ENCODE measurements at regions not wholly inside any gene's neighbourhood (a gene's known extent, or its start where the extent isn't known, plus 50 kb on each side); places are given as distances from the start of the nearest gene placed in this dataset.

DNA sequence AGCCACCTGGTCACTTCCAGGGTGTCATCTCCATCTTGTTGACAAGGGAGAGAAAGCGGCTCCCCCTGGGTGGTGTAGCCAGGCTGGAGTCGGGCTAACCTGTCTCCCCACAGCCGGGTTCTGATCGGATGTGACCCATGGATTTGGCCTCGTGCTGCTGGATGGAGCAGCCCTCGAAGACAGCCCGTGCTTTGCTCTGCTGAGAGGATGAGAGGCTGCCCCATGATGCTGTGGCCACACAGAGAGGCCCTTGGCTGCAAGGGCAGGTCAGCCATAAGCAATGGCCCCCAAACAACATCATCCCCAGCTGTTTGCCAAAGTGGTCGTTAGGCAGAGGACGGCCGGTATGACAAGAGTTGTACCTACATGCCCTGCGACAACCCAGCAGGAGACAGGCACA, 106.6 kb downstream of the HMX1 start (continued):
- no peak for TF ChIP-seq MAFK (IDR thresholded peaks at IDR 0.05; ENCODE audit: low read depth, low read length)
- no peak for TF ChIP-seq SP4 (IDR thresholded peaks at IDR 0.05; ENCODE audit: low read length)
- TF ChIP-seq POLR2A (IDR thresholded peaks at IDR 0.05; ENCODE audit: control extremely low read depth in 1 of 2, low read depth in 2 of 2, low read length in 2 of 2), result no peak
- TF ChIP-seq POU5F1 (IDR thresholded peaks at IDR 0.05; ENCODE audit: low read depth, low read length), result no peak
- TF ChIP-seq YY1 (IDR thresholded peaks at IDR 0.05; ENCODE audit: low read depth, low read length), result no peak
- TF ChIP-seq, protein P1, sequence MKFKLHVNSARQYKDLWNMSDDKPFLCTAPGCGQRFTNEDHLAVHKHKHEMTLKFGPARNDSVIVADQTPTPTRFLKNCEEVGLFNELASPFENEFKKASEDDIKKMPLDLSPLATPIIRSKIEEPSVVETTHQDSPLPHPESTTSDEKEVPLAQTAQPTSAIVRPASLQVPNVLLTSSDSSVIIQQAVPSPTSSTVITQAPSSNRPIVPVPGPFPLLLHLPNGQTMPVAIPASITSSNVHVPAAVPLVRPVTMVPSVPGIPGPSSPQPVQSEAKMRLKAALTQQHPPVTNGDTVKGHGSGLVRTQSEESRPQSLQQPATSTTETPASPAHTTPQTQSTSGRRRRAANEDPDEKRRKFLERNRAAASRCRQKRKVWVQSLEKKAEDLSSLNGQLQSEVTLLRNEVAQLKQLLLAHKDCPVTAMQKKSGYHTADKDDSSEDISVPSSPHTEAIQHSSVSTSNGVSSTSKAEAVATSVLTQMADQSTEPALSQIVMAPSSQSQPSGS (IDR thresholded peaks at IDR 0.05; ENCODE audit: low read length), result no peak
- TF ChIP-seq NANOG (IDR thresholded peaks at IDR 0.05; ENCODE audit: insufficient read depth, low read depth, low read length, poor library complexity, severe bottlenecking), result no peak
- no peak for TF ChIP-seq NRF1 (IDR thresholded peaks at IDR 0.05; ENCODE audit: low read depth, low read length)

Measured in H1 (cell line).